ENCODE measurements at regions not wholly inside any gene's neighbourhood (a gene's known extent, or its start where the extent isn't known, plus 50 kb on each side); places are given as distances from the start of the nearest gene placed in this dataset.

GRCh38 chr14:60349663-60350365 lies 100.8 kb downstream of the PPM1A start:
- peak in 12 of 56 donors; percentile 1 to 47 (median 5) for DNase-seq

GRCh38 chr14:60350366-60350720 lies 101.3 kb downstream of the PPM1A start:
- DNase-seq: no peak

- no peak for DNase-seq
These were observed 104.4 kb downstream of the PPM1A start for GRCh38 chr14:60353420-60353819.

GRCh38 chr14:60355768-60356167 lies 106.7 kb downstream of the PPM1A start:
- DNase-seq: no peak

GRCh38 chr14:60356386-60356785 lies 107.4 kb downstream of the PPM1A start:
- no peak for DNase-seq

GRCh38 chr14:60356906-60357550 lies 108.0 kb downstream of the PPM1A start:
- DNase-seq: no peak

- no peak for DNase-seq
These were observed 108.6 kb downstream of the PPM1A start for GRCh38 chr14:60357551-60358149.

GRCh38 chr14:60363275-60363674 lies 114.3 kb downstream of the PPM1A start:
- no peak for DNase-seq

GRCh38 chr14:60363687-60364086 lies 114.7 kb downstream of the PPM1A start:
- DNase-seq: no peak

GRCh38 chr14:60381909-60382308 lies 104.0 kb downstream of the C14orf39 start:
- DNase-seq: no peak

Data from nucleus accumbens (tissue), 56 donors.